ENCODE measurements at regions not wholly inside any gene's neighbourhood (a gene's known extent, or its start where the extent isn't known, plus 50 kb on each side); places are given as distances from the start of the nearest gene placed in this dataset.

DNA sequence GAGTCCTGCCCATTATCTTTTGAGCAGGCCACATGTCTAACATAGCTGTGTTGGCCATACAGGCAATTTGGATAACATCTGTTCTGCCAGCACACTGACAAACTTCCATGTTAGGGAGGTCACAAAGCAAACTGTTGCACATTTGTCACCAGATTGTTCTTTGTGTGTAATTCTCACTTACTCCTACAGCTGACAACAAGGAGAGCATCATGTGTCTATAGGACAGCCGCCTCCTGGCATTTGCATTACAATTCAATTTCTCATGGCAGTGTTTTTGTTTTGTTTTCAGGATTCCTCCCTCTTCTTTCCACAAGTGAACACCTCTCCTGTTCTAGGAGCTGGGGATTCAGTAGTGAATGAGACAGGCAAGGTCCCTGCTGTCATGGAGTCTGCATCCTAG, 94.3 kb upstream of the LEF1 start:
- no peak for DNase-seq

DNA sequence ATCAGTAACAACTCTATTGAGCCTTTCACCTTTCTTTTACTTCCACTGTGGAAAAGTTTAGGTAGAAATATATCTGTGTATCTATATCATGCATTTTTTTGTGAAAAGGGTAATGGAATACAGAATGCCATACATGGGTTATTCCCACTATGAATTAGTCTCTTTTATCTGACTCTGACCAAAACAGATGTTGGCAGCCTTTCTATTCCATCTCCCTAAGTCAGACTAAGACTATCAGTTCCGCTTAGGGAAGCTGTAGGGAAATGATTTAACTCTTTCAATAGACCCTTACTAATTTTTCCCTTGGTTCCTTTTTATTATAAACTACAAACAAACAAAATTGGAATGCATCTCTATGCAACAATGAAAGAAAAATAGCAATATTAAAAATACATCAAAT, 92.3 kb upstream of the LEF1 start:
- DNase-seq, result no peak

DNA sequence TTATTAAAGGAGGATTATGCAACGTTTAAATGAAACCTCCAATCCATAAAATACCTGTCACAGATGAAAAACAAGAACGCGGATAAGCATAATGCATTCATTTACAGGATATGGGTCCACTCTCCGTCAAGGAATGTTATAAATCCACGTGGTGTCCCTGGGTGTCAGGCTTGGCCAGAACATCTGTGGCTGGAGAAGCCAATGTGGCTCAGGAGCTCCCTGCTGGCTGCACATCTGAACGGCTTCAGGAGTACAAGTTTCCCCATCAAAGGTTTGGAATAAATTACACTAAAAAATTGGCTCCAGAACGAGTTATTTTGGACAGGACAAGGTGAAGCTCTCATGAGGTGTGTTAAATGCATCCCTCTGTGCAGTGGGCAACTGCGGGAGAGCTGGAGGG, 87.8 kb upstream of the LEF1 start:
- no peak for DNase-seq

DNA sequence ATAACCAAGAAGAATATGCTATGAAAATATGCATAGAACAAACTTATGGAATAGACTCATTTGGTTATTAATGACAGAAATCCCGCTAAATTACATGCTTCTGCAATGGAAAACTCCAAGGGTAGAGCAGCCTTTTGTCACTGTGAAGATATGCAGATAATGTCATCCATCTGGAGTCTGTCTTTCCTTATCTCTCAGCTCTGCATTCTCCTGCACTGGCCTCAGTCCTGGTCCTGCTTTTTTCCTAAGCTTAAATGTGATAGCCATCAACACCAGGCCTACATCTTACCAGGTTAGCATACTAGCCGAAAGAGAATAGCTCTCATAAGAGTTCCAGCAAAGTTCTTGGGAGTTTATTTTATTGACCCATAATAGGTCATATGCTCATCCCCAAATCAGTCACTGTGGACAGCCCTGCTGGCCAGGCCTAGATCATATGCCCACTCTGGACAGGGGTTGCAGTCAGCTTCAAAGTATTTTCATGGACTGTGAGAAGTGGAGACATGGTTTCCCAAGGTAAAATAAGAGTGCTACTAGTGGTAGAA, 86.5 kb upstream of the LEF1 start:
- no peak for DNase-seq

DNA sequence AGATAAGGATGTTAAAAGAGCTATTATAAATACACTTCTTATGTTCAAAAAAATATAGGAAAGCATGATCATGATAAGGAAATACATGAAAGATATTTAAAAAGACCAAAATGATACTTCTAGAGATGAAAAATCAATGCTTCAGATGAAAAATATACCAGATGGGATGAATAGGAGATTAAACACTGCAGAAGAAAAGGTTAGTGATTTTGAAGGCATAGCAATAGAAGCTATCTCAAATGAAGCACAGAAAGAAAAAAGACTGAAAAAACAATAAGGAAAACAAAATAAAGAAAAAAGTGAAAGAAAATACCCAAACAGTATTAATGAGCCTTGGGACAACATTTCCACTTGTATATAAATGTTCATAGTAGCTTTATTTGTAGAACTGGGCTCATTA, 80.7 kb upstream of the LEF1 start:
- no peak for DNase-seq

DNA sequence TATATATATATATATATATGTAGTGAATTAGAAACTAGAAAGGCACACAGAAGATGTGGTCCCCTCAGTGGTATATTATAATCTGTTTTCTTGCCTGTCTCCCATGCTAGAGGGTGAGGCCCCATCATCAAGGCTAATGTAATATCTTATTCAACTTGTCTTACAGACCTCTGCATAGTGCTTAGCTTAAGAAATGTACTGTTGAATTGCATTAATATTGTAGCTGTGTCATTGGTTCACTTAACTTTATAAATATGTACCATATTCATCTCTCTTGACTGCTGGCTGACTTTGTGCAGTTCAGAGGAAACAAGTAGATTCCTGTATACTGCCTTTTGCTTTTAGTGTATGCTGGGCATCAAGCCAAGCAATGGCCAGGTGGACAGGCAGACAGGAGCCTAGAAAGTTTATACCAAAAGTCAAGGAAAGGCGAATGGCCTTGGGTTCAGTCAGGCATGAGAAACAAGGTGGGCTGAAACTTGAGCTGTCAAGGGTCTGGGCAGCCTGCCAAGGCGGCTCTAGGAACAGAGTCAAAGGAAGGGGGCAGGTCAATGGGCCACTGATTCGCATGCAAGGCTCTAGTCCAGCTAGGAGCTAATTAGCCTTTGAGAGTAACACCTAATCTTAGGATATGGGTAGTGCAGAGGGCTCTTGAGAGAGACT, 78.8 kb upstream of the LEF1 start:
- DNase-seq, result no peak

DNA sequence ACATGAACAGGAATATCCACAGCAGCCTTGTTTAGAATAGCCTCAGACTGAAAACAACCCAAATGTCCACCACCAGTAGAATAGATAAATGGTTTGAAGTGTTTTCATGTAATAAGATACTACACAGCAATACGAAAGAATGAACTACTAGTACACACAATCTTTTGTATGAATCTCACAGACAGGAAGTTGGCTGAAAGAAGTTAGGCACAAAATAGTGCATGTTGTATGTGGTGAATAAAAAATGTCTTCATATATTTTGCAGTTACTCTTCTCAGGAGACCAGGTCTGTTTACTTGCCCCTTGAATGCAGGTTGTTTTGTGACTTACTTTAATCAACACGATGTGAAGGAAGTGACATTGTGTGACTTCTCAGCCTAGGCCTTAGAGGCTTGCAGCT, 75.9 kb upstream of the LEF1 start:
- no peak for DNase-seq

DNA sequence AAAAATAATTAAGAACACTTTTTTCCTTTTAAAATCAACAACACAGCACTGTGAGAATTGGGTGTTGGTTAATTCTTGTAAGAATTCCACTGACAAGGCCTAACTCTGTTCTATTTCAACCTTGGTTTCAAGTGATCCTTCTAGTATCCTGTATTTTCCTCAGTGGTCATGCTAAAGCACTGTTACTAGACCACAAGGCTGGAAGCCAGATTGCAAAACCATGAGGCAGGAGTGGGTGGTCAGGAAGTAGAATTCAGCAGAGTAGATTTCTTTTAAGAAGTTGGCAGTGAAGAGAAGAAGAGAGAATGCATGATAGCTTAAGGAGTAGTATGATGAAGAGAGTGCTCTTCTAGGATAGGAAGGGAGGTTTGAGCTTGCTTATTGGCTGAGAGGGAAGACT, 71.6 kb upstream of the LEF1 start:
- no peak for DNase-seq

DNA sequence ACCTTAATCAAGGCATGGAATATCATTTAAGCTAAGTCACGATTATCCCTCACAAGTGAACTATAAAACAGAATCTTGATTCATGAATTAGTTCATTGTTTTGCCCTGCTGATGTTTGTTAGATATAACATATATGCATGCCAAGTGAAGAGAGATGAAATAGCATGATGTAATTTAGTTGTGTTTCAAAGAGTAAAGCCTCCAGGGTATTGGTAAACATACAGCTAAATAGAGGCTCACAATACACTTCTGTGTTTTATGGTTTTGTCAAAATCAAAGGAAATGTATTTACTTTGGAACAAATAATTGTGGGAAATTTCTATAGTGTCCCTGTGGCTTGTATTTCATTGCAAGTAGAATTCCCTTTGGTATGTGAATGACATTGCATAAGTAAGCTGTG, 69.0 kb upstream of the LEF1 start:
- no peak for DNase-seq

DNA sequence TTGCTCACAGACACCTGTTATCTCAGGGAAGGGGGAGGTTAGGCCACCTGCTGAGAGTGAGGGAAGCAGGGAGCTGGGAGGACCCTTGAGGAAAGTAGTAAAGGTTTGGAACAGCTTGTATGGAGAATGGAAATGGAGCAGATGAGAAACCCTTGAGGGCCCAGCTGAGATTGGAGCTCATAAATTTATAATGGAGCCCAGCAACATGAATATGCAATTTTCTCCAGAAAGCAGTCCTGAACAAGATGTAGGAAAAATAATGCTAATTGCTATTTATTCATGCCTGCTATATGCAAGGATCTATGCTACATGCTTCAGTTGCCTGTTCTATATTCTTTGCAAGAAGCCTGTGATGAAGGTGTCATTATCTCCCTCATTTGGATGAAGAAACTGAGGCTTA, 67.5 kb upstream of the LEF1 start:
- DNase-seq, result no peak

DNA sequence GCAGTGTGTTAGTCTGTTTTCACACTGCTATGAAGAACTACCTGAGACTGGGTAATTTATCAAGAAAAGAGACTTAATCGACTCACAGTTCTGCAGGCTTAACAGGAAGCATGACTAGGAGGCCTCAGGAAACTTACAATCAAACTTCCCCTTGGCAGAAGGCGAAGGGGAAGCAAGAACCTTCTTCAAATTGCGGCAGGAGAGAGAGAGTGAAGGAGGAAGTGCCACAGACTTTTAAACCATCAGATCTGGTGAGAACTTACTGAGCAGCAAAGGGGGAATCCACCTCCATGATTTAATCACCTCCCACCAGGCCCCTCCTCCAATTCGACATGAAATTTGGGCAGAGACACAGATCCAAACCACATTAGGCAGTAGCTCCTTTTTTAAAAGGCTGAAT, 59.2 kb upstream of the LEF1 start:
- no peak for DNase-seq

DNA sequence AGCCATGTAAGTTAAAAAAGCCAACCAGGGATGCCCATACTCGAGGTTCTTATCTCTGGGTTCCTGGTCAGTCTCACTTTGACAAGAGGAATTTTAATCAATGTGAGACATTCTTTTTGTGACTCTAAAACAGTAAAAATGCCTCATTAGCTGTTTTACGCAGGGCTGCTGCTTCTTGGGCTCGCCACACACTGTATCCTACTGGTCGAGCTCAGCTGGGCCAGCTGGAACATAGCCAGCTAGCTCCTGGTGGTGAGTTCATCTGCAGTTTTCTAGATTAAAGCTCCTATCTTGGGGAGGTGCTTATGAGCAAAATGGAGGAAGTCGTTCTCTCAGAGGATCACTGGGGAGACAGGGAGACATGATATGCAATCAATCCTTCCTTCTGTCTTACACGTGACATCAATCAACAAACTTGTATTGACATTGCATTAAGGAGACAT, 55.9 kb upstream of the LEF1 start:
- no peak for DNase-seq

DNA sequence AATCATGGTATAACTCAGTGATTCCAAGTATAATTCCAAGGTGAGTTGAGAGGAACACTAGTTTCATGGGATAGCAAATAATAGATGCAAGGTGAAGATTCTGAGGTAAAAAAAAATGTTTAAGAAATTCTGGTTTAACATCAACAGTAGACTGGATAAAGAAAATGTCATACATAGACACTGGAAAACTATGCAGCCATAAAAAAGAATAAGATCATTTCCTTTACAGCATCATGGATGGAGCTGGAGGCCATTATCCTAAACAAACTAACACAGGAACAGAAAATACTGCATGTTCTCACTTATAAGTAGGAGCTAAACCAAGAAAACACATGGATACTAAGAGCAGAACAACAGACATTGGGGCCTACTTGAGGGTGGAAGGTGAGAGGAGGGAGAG, 54.6 kb upstream of the LEF1 start:
- DNase-seq, result no peak

DNA sequence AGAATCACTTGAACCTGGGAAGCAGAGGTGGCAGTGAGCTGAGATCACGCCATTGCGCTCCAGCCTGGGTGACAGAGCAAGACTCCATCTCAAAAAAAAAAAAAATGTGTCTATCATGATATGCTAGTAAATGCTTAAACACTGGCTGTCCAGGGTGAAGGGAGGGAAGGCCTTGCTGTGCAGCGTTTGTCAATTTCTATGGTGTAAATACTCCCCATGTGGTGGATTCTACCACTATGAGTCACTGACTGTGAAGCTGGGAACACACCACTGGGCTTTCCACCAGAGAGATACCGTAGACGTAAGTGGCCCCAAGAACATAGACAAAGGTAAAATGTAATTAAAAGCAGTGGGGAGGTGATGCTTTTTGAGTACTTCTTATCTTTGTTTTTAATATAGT, 51.3 kb upstream of the LEF1 start:
- DNase-seq, result no peak

Measured in midbrain (tissue), 1 donor.